Endothelial cell (in vitro differentiated cells): ENCODE measurements at regions not wholly inside any gene's neighbourhood (a gene's known extent, or its start where the extent isn't known, plus 50 kb on each side); places are given as distances from the start of the nearest gene placed in this dataset.

ENCODE experiments used
- DNase-seq: peaks from one replicate; pipeline ENCODE4 v3.0.0; 2021; ENCODE audit warnings: low spot score
- H3K27ac Mint-ChIP-seq: one replicate; pipeline ENCODE4 v1.8.0; 2021; ENCODE audit warnings: mixed read lengths, inconsistent platforms; ENCODE audit not compliant: unreplicated experiment
- H3K27me3 Mint-ChIP-seq: one replicate; pipeline ENCODE4 v1.8.0; 2021; ENCODE audit warnings: mild to moderate bottlenecking, moderate library complexity, mixed read lengths, inconsistent platforms; ENCODE audit not compliant: unreplicated experiment
- H3K36me3 Mint-ChIP-seq: one replicate; pipeline ENCODE4 v1.8.0; 2021; ENCODE audit warnings: mild to moderate bottlenecking, low read depth, mixed read lengths, inconsistent platforms; ENCODE audit not compliant: unreplicated experiment
- H3K4me1 Mint-ChIP-seq: one replicate; pipeline ENCODE4 v1.8.0; 2021; ENCODE audit warnings: mild to moderate bottlenecking, mixed read lengths, inconsistent platforms; ENCODE audit not compliant: unreplicated experiment
- H3K4me3 Mint-ChIP-seq: one replicate; pipeline ENCODE4 v1.8.0; 2021; ENCODE audit warnings: mild to moderate bottlenecking, mixed read lengths, inconsistent platforms; ENCODE audit not compliant: unreplicated experiment
- H3K9me3 Mint-ChIP-seq: one replicate; pipeline ENCODE4 v1.8.0; 2021; ENCODE audit warnings: mixed read lengths, inconsistent platforms; ENCODE audit not compliant: unreplicated experiment
- TF ChIP-seq, protein P1 (sequence below): fragments of 200-600 bp; sonication (generic); IDR thresholded peaks from one replicate; pipeline ENCODE4 v1.5.0; 2021; ENCODE audit warnings: antibody characterized with exemption; ENCODE audit not compliant: unreplicated experiment

- TF ChIP-seq, protein P1, sequence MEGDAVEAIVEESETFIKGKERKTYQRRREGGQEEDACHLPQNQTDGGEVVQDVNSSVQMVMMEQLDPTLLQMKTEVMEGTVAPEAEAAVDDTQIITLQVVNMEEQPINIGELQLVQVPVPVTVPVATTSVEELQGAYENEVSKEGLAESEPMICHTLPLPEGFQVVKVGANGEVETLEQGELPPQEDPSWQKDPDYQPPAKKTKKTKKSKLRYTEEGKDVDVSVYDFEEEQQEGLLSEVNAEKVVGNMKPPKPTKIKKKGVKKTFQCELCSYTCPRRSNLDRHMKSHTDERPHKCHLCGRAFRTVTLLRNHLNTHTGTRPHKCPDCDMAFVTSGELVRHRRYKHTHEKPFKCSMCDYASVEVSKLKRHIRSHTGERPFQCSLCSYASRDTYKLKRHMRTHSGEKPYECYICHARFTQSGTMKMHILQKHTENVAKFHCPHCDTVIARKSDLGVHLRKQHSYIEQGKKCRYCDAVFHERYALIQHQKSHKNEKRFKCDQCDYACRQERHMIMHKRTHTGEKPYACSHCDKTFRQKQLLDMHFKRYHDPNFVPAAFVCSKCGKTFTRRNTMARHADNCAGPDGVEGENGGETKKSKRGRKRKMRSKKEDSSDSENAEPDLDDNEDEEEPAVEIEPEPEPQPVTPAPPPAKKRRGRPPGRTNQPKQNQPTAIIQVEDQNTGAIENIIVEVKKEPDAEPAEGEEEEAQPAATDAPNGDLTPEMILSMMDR: no peak
- Mint-ChIP-seq H3K4me3 (no peak overlapping the region), H3K9me3 (no peaks in the 10 kb centered on the region), H3K27ac (no peak overlapping the region), H3K4me1 (no peaks in the 10 kb centered on the region), H3K27me3 (no peaks in the 10 kb centered on the region), H3K36me3 (no peaks in the 10 kb centered on the region)
- no peak for DNase-seq
These were observed 89.9 kb upstream of the PPP1R3A start for GRCh38 chr7:114008696-114009095.

DNA sequence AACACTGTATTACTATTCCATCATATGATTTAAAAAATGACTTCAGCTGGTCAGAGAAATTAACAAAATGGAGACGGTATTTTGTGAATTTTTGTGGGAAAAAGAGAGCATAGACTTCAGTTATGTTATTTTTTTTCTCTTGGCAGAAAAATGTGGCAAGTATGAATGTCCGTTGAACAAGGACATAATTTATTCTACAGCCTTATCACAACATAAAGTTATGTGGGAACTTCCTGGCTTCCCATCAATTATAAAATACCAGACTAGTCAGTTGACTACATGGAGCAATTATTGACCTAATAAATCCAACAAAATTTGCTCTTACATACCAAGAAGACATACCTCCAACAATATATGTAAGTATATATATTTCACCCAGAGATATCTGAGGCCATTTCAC is 88.6 kb upstream of the PPP1R3A start:
- H3K36me3 Mint-ChIP-seq: no peaks in the 10 kb centered on the region
- no peak overlapping the region for H3K4me3 Mint-ChIP-seq
- H3K27me3 Mint-ChIP-seq: no peaks in the 10 kb centered on the region
- no peak for DNase-seq
- no peak overlapping the region for H3K27ac Mint-ChIP-seq
- TF ChIP-seq, protein P1: no peak
- H3K4me1 Mint-ChIP-seq: no peaks in the 10 kb centered on the region
- H3K9me3 Mint-ChIP-seq: no peaks in the 10 kb centered on the region

DNA sequence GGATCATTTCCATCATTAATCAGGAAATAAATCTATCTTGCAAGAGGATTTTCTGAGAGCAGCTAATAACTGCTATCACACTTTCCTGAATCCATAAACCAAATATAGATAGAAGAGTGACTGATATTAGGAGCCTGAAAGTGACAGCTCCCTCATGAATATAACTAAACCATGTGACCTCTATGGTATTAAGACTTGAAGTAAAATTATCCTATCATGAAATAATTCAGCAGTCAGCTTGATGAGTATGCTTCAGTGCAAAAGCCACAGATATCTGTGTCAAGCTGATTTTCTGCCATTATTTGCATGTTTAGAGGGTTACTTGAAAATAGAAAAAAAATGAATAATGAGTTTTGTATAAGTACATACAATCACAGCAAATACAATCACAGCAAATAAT is 80.1 kb upstream of the PPP1R3A start:
- no peaks in the 10 kb centered on the region for H3K27me3 Mint-ChIP-seq
- H3K4me3 Mint-ChIP-seq: no peak overlapping the region
- no peak overlapping the region for H3K27ac Mint-ChIP-seq
- no peaks in the 10 kb centered on the region for H3K4me1 Mint-ChIP-seq
- no peaks in the 10 kb centered on the region for H3K36me3 Mint-ChIP-seq
- no peak for DNase-seq
- TF ChIP-seq, protein P1: no peak
- no peaks in the 10 kb centered on the region for H3K9me3 Mint-ChIP-seq

- DNase-seq: no peak
- no peaks in the 10 kb centered on the region for H3K36me3 Mint-ChIP-seq
- no peaks in the 10 kb centered on the region for H3K9me3 Mint-ChIP-seq
- no peak overlapping the region for H3K4me3 Mint-ChIP-seq
- no peak overlapping the region for H3K27ac Mint-ChIP-seq
- no peaks in the 10 kb centered on the region for H3K4me1 Mint-ChIP-seq
- no peaks in the 10 kb centered on the region for H3K27me3 Mint-ChIP-seq
- TF ChIP-seq, protein P1: no peak
These were observed 77.6 kb upstream of the PPP1R3A start for GRCh38 chr7:113996405-113996804.

DNA sequence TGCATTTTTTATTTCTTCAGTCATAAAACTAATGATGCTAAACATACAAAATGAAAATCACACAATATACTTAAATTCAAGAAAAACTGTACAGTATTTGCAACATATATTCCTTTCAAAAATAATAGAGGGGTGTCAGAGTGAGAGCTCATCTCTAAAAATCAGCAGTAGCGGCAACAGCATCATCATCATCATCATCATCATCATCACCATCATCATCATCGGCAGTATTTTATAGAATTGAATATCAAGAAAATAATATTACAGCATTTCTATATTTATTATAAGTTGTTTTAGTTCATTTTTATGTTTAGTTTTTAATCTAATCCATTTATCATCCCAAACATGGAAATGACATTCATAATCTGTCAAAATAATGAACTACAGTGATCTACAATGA is 67.4 kb upstream of the PPP1R3A start:
- Mint-ChIP-seq H3K27ac (no peak overlapping the region), H3K9me3 (no peaks in the 10 kb centered on the region), H3K4me1 (no peaks in the 10 kb centered on the region), H3K4me3 (no peak overlapping the region), H3K36me3 (no peaks in the 10 kb centered on the region), H3K27me3 (no peaks in the 10 kb centered on the region)
- no peak for DNase-seq
- TF ChIP-seq, protein P1: no peak
